GM19328 (cell line): ENCODE measurements at regions not wholly inside any gene's neighbourhood (a gene's known extent, or its start where the extent isn't known, plus 50 kb on each side); places are given as distances from the start of the nearest gene placed in this dataset.
"Not testable (repeated sequence)": the region's sequence is repeated elsewhere in the genome, so short reads cannot be mapped to it uniquely, and the experiment has no call there.

Experiments
- ATAC-seq: cut with Tn5 transposase; IDR thresholded peaks from one replicate; pipeline ENCODE4 v1.9.1; 2021; ENCODE audit warnings: mild to moderate bottlenecking, moderate library complexity; ENCODE audit not compliant: unreplicated experiment

DNA sequence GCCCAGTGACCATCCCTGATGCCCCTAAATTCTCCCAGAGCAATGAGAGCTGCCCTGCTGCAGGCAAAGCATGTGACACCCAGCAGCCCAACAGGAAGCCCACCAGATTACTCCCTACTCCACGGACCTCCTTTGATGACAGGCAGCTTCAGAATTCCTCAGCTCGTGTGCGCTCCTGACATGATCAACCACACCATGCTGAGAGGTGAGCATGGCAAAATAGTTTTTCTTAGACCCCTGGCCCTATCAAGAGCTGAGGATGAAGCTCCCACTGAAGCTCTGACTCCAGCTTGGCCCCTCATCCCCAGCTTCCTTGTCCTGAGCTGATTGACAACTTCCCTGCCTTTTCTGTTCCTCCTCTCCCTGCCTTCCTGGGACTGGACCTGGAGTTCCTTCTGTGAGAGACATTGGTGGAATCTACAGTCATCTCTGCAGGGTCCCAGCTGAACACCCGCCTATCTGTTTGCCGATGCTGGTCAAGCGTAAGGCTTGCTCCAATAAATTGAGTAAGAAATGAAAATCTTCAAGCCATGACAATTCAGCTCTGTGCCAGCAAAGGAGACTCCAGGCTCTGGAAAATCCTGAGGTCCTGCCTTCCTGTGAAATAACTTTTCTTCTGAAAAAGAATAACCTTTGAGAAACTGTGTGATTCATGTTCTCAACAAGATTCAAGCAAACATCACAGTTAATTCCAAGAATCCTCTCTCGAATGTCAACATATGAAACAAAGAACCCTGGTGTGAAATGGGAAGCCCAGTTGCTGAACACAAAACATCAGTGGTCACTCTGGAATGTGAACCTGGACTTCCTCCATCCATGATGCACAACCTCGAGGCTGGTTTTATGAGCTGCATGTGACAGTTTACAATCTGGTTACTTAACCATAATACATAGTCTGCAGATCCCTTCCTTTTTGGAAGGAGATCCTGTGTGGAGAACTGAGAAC lies 201.1 kb downstream of the SPP2 start:
- ATAC-seq, result no peak

DNA sequence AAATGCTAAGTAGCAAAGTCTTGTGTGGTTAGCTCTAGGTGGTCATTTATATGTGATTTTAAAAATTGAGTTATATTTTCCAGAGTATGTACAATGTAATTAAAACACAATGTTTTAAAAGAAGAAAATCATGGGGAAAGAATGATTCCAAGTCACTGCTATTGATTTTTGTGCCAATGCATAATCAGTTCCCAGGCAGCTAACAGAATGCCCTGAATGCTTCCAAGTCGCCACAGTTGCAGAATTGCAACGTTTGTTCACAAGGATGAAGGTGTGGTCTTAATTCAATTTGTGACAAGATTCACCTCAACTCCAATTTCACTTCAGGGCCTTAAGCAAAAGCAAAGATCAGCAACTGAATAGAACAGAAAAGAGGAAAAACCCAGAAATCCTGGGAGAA lies 200.4 kb downstream of the SPP2 start:
- ATAC-seq, result no peak

DNA sequence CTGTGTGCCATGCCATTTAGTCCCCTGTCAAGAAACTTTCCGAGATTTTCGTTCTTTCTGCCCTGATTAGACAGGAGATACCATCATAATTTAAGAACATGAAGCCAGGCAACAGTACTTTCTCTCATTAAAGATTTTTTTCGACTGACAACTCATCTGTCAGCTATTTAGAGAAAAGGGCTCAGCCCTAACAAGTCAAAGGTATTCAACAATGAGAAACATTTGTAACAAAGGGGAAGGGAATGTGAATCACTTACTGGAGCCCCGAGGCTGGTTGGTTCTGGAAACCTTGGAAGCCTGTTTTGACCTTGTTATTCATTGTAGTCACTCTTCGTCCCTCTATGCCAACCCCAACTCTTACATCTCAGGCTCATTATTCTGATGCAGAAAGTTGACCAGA lies 199.4 kb downstream of the SPP2 start:
- ATAC-seq, result no peak

DNA sequence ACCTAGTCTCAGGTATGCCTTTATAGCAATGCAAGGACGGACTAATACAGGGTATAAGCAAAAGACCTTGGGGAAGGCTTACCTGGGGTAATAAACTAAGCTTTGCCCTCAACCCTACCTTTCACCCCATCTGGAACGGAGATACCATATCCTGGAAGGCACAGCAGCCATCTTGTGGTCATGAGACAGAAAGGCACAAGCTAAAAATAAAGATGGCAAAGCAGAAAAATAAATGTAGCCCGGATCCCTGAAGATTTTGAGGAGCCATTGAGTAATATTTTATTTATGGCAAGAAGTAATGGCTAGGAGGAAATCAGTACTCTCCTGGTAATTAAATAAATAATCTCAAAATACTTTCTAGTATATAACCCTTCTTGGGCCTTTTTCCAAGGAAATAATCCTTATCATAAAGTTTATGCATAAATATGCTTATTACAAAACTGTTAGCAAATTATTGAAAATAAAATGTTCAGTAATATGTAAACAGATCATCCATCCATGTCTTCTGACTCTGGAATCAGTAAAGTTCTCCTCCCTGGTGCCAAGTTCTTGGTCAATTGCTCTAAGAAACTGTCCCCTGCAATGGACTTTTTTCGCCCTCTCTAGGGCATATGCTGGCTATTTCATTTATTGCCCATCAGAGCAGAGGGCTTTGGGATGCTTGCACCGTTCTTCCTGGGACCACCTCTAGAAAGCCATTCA lies 198.7 kb downstream of the SPP2 start:
- ATAC-seq, result no peak

DNA sequence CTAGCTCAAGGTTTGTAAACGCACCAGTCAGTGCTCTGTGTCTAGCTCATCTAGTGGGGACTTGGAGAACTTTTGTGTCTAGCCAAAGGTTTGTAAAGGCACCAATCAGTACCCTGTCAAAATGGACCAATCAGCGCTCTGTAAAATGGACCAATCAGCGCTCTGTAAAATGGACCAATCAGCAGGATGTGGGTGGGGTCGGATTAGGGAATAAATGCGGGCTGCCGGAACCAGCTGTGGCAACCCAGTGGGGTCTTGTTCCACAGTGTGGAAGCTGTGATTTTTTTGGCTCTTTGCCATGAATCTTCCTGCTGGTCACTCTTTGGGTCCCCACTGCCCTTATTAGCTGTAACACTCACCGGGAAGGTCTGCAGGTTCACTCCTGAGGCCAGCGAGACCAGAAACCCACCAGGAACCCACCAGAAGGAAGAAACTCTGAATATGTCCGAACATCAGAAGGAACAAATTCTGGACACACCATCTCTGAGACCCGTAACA lies 197.8 kb downstream of the SPP2 start:
- not testable (repeated sequence) for ATAC-seq

DNA sequence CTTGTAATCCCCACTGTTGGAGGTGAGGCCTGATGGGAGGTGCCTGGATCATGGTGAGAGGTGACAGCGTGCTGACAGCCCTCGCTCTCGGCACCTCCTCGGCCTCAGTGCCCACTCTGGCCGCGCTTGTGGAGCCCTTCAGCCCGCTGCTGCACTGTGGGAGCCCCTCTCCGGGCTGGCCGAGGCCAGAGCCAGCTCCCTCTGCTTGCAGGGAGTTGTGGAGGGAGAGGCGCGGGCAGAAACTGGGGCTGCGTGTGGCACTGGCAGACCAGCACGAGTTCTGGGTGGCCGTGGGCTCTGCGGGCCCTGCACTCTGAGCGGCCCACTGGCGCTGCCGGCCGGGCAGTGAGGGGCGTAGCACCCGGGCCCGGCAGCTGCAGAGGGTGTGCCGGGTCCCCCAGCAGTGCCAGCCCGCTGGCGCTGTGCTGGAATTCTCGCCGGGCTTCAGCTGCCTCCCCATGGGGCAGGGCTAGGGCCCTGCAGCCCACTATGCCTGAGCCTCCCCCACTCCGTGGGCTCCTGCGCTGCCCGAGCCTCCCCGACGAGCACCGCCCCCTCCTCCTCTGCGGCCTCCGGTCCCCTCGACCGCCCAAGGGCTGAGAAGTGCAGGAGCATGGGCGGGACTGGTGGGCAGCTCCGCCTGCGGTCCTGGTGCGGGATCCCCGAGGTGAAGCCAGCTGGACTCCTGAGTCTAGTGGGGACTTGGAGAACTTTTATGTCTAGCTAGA lies 197.1 kb downstream of the SPP2 start:
- ATAC-seq, result no peak

DNA sequence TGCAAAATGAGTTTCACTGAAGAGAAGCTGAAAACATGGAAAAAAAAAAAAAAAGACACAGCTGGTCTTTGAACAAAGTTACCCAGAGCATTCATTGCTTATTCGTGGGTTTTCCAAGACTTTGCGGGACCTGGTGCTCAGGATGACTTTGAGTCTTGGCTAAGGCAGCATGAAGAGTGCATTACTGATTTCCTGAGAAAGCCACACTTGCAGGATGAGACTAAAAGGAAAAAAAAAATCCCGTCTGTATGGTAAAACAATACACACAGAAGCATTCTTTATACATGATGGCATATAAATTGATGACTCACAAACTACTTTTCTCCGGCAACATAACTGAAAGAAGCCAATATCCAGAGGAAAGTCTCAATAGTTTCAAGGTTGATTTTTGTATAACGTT lies 195.4 kb downstream of the SPP2 start:
- no peak for ATAC-seq

DNA sequence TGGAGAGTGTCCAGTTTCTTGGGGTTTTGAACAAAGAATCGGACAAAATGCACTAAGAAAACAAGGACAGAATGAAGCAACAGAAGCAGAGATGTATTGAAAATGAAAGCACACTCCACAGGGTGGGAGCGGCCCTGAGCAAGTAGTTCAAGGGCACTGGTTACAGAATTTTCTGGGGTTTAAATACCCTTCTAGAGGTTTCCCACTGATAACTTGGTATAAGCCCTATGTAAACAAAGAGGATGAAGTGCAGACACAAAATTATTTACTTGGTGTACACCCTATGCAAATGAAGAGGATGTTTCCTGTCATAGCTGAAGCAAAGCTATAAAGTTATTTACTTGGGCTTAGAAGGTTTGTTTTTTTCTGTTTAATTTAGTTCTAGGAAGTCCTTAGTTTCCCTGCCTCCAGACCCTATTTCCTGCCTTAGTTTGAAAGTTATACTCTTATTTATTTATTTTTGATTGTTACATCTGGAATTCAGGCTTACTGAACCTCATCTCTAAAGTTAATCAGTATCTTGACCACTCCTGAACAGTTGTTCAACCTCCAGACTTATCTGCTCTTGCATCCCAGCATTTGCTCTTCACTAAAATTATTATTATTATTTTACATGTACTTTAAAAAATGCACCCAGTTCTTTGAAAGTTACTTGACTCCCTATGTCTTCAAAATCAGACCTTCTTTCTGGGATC lies 193.5 kb downstream of the SPP2 start:
- ATAC-seq, result no peak

DNA sequence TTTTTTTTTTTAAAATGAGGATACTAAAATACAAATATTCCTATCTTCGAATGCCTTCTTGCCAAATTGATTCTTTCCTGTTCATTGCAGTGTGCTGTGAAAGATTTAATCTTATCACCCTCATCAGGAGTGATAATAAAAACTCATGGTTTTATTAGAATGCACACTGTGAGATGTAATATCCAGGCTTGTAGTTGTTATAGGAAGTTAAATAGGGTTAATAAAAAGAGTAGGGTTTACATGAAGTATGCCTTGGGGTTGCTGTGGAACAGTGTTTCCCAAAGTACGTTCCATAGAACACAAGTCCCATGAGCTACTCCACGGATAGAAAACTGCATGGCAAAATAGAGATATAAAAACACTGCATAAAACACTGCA lies 191.9 kb downstream of the SPP2 start:
- no peak for ATAC-seq

DNA sequence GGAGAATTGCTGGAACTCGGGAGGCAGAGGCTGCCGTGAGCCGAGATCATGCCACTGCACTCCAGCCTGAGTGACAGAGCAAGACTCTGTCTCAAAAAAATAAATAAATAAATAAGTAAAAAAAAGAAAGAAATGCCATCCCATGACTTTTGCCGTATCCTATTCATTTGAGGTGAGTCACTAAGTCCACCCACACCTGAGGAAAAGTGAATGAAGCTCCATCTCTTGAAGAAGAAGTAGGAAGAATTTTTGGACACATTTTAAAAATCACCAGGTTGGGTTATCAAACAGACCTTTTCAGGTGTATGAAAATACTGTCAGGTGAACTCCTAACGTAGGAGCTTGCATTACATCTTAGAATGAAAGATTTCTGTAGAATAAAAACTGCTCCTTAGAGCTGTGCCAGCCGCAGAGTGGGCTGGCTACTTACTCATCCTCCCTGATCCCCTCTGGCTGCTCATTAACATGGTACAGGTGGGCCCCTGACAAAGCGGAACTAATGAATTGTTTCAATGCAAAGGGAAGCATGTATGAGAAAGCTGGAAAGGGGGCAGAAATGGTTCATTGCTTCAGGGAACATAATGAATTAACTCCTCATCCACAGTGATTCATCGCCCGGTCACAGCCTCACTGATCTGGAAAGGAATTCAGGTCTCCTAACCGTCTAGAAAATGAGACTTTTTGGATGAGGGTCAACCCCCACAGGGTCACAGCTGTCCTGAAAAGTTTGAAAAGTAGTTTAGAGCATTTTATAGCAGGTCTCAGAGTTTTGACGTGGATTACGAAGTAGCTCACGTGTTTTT lies 191.4 kb downstream of the SPP2 start:
- no peak for ATAC-seq

DNA sequence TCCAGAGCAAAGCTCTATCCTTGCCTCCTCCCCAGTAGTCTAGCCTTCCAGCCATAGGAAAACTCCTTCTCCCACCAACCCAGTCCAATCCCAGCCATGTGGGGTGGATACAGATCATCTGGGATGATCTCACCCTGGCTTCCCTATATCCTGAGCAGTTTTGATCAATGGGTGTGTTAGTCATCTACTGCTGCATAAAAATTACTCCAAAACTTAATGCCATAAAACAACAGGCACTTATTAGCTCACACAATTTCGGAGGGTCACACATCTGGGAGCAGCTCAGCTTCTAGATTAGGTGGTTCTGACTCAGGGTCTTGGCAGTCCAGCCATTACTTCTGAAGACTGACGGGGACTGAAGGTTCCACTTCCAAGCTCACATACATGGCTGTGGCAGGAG lies 190.4 kb downstream of the SPP2 start:
- no peak for ATAC-seq

DNA sequence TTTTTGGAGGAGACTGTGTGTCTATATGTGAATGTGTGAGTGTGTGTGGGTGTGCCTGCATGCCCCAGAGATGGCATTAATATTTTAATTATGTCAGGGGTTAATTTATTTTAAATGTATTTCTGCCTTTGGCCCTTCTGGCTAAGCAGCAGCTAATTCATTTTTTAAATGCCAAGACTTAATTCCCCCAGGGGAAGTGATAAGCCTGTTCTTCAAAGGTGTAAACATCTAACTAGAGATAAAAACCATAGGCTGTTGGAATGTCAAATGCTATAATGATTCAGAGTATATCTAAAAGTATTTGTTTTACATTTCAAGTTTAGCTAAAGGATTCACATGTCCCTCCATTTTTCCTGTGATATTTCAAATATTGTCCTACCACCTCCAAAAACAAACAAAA lies 184.7 kb downstream of the SPP2 start:
- ATAC-seq, result no peak

DNA sequence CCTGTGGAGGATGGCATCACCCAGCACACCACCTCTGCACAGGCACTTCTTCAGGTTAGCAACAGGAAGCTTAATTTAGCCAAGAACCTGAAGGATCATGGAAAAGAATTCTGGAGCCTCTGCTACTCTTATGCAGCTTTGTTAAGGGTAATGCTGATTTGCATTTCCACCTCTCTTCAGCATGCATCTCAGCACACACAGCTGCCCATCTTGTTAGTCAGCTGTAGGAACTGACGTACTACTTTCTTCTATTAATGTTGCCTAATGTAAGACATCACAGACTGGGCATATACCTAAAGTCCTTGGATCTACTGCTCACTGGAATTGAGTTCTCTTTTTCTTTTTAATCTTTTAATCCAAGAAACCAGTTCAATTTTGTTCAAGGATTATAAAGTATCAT lies 181.0 kb downstream of the SPP2 start:
- ATAC-seq, result no peak

DNA sequence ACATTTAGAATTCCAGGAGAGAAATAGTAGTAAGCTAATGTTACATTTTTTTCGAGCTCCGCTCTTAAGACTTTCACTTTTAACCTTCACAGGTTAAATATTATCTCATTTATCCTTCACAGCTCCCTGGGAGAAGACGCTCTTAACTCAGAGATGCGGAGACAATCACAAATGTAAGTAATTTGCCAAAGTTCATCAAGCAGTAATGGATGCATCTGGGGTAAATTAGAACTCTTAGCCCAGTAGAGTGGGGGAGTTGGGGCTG lies 168.5 kb downstream of the SPP2 start:
- no peak for ATAC-seq

DNA sequence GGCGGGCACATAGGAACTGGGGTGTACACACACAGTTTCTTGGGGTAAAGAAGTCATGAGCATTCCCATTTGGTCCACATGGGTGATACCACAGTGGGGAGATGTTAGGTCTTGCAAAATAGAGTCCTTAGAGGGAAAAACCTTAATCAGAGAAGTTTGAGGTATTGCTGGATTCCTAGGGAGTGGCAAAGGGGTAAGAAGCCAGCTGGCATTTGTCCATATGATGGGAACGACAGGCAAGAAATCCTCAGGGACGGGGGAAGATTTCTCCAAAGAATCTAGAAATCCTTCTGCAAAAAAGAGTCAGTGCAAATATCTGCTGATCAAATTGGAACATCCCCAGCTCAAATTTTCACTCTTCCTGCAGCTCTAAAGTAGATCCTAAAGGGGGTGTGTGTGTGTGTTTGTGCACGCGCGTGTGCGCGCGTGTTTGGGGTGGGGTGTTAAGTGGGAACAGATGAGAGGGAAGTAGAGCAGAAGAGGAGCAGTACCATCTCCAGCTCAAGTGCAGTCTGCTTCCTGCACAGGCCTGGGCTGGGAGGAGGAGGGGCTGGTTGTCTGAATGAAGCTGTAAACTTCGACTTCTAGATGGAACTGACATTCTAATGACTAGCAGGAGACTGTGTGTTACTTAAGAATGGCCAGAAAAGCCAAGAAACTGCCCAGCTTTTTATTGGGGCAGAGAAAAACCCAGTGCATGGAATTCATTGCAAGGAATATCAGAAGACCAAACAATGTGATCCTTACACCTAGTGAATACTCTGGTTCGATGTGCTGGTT lies 168.0 kb downstream of the SPP2 start:
- ATAC-seq, result no peak

DNA sequence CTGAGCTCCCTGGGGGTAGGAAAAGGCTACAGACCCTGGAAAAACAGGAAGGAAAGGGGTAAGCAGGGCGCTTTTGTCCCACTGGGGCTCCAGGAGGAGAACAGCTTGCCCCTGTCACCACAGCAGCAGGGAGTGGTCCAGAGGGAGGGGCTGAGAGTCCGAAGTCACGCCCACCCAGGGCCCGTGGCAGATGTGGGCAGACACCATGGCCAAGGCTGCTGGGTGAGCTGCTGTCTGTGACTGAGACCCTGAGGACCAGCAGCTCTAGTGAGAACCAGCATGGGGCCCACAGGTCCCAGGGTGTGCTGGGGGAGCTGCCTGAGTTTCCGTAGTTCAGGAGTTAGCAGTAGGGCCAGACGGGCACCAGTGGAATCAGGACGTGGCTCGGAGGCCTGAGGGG lies 162.0 kb downstream of the SPP2 start:
- no peak for ATAC-seq

DNA sequence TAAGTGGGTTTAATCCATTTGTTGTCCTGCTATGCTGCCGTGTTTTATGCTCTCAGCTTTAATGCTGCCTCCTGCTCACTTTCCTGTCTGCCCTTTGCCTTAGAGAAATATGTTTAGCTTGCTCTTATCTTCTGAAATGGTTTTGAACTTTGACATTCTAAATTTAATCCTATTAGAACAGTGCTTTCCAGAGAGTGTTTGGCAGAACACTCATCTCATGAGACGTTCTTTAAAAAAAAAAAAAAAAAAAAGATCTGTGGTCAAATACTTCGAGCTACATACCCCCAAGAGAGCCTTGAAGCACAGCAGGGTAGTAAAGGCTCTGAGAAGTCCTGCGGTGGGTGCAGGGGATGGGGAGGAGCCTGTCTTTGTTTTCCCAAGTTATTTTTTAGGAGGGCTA lies 161.3 kb downstream of the SPP2 start:
- no peak for ATAC-seq

DNA sequence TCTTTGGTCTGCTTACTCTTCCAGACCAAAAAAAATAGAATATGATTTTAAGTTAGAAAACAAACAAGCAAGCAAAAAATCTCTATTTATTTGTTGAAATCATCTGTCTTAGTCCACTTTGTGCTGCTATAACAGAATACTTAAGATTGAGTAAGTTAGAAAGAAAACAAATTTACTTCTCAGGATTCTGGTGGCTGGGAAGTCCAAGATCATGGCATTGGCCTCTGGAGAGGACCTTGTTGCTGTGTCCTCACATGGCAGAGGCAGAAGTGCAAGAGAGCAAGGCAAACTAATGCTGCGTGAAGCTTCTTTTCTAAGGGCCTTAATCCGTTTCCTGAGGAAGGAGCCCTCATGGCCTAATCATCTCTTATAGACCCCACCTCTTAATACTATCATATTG lies 156.2 kb downstream of the SPP2 start:
- ATAC-seq, result no peak

DNA sequence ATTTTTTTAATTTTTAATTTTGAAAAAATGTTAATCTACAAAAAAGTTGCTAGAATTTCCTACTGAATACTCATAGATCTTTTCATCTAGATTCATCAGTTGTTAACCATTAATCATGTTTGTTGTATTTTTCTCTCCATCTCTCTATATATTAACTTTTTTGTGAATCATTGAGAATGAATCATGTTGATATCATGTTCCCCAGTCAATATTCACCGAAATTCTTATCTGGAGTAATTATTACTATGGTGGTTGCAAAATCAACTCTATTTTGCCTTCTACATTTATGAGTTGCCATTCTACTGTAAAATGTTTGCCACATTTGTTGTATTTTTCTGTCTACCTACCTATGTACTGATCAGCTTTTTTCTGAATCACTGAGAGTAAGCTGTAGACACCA lies 154.0 kb downstream of the SPP2 start:
- no peak for ATAC-seq
